ENCODE measurements at regions not wholly inside any gene's neighbourhood (a gene's known extent, or its start where the extent isn't known, plus 50 kb on each side); places are given as distances from the start of the nearest gene placed in this dataset.
A peak's percentile ranks its signal among the peaks of the same experiment; 100 is the strongest.
"Not testable (repeated sequence)": the region's sequence is repeated elsewhere in the genome, so short reads cannot be mapped to it uniquely, and the experiment has no call there.

GRCh38 chr4:181877329-181877848 lies 365.8 kb upstream of the TENM3 start:
- DNase-seq (ENCODE audit: low read depth): no peak
- TF ChIP-seq, protein P1, sequence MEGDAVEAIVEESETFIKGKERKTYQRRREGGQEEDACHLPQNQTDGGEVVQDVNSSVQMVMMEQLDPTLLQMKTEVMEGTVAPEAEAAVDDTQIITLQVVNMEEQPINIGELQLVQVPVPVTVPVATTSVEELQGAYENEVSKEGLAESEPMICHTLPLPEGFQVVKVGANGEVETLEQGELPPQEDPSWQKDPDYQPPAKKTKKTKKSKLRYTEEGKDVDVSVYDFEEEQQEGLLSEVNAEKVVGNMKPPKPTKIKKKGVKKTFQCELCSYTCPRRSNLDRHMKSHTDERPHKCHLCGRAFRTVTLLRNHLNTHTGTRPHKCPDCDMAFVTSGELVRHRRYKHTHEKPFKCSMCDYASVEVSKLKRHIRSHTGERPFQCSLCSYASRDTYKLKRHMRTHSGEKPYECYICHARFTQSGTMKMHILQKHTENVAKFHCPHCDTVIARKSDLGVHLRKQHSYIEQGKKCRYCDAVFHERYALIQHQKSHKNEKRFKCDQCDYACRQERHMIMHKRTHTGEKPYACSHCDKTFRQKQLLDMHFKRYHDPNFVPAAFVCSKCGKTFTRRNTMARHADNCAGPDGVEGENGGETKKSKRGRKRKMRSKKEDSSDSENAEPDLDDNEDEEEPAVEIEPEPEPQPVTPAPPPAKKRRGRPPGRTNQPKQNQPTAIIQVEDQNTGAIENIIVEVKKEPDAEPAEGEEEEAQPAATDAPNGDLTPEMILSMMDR (IDR thresholded peaks at IDR 0.05; ENCODE audit: control insufficient read depth, insufficient read depth, low read depth, low read length, missing control alignments): no peak

DNA sequence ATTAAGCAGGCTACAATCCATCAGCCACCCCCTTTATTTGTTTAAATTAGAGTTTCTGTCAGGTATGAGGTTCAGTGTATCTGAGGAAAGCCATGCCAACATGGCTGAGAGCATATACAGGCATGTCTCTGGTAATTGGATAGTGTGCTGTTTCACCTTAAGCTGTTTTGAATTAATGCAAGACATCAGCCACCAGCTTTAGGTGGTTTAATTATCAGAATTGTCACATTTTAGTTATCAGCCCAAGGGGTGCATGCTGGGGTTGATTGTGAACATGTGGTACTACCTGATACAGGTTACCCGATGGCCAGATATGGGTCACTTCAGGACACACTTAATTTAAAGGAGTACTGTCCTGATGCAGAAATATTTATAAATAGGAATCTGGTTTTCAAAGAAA lies 353.2 kb upstream of the TENM3 start:
- TF ChIP-seq, protein P1 (IDR thresholded peaks at IDR 0.05; ENCODE audit: control insufficient read depth, insufficient read depth, low read depth, low read length, missing control alignments): no peak
- DNase-seq (ENCODE audit: low read depth): no peak
- H3K4me3 ChIP-seq (ENCODE audit: control insufficient read depth, low read depth, low read length): no peak overlapping the region

More at GRCh38 chr4:181877329-181877848, 365.8 kb upstream of the TENM3 start:
- H3K4me3 ChIP-seq (ENCODE audit: control insufficient read depth, low read depth, low read length): no peak overlapping the region

GRCh38 chr4:181890911-181891310 lies 352.3 kb upstream of the TENM3 start:
- no peak for DNase-seq (ENCODE audit: low read depth)
- TF ChIP-seq, protein P1 (IDR thresholded peaks at IDR 0.05; ENCODE audit: control insufficient read depth, insufficient read depth, low read depth, low read length, missing control alignments): no peak

DNA sequence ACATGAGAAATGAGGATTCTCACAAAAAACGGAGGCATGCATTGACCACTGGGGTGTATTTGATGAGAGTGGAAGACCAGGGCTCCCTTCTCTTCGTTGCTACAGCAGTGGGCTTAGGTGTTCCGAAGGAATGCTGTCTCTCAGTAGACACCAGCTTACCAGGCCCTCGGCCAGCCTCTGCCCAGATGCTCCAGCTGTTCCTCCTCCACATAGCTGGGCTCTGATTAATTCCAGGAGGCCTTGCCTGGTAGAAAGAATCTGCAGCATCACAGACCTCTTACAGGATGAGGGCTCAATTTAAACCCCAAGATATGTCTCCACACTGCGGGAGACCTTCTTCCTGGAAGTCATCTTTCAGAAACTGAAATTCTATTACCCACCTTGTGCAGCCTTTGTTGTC lies 346.6 kb upstream of the TENM3 start:
- TF ChIP-seq, protein P1 (IDR thresholded peaks at IDR 0.05; ENCODE audit: control insufficient read depth, insufficient read depth, low read depth, low read length, missing control alignments): no peak
- no peak for DNase-seq (ENCODE audit: low read depth)
- no peak overlapping the region for H3K4me3 ChIP-seq (ENCODE audit: control insufficient read depth, low read depth, low read length)

More at GRCh38 chr4:181890911-181891310, 352.3 kb upstream of the TENM3 start:
- no peak overlapping the region for H3K4me3 ChIP-seq (ENCODE audit: control insufficient read depth, low read depth, low read length)

- H3K4me3 ChIP-seq (ENCODE audit: control insufficient read depth, low read depth, low read length): no peak overlapping the region
- TF ChIP-seq, protein P1 (IDR thresholded peaks at IDR 0.05; ENCODE audit: control insufficient read depth, insufficient read depth, low read depth, low read length, missing control alignments): no peak
- peak; percentile 88 for DNase-seq (ENCODE audit: low read depth)
Observed at GRCh38 chr4:181897935-181898334, 345.3 kb upstream of the TENM3 start.

- H3K4me3 ChIP-seq (ENCODE audit: control insufficient read depth, low read depth, low read length); DNase-seq (ENCODE audit: low read depth): not testable (repeated sequence)
Observed at GRCh38 chr4:181902404-181902803, 340.8 kb upstream of the TENM3 start.

GRCh38 chr4:181905708-181906107 lies 337.5 kb upstream of the TENM3 start:
- TF ChIP-seq, protein P1 (IDR thresholded peaks at IDR 0.05; ENCODE audit: control insufficient read depth, insufficient read depth, low read depth, low read length, missing control alignments): no peak

More at GRCh38 chr4:181905708-181906107, 337.5 kb upstream of the TENM3 start:
- H3K4me3 ChIP-seq (ENCODE audit: control insufficient read depth, low read depth, low read length): no peak overlapping the region
- DNase-seq (ENCODE audit: low read depth): no peak

All from AG09309 (cell line).